ENCODE measurements at regions not wholly inside any gene's neighbourhood (a gene's known extent, or its start where the extent isn't known, plus 50 kb on each side); places are given as distances from the start of the nearest gene placed in this dataset.

DNA sequence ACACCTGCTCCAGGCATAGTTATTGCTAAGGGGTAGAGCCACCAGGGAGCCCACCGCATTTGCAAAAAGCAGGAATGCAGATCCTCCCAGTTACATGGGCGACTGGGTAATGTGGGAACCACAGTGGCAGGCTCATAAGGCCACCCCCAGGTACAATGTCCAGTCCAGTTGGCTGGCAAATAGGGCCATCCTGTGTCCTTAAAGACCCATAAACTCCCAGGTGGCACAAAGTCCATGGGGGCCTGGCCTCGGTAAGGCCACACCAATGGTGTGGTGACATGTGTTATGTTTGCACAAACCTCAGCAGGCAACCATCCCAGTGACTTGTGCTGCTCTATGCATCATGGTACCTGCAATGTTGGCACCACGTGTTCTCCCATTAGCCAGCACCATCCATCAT is 283.6 kb upstream of the GYPC start:
- Histone ChIP-seq H3K4me1 (no peaks in the 10 kb centered on the region), H3K27me3 (no peaks in the 10 kb centered on the region), H3K4me3 (no peak overlapping the region), H3K9me3 (no peaks in the 10 kb centered on the region), H3K36me3 (no peaks in the 10 kb centered on the region), H3K27ac (no peak overlapping the region)
- intact Hi-C loops (cut with DNase I; ENCODE audit: low total_unique reads): no loop called here
- no peak for DNase-seq (ENCODE audit: low spot score in 2 of 2)
- TF ChIP-seq POLR2AphosphoS5 (IDR thresholded peaks at IDR 0.05) (no peak), POLR2A (IDR thresholded peaks at IDR 0.05) (no peak)
- TF ChIP-seq, protein P1, sequence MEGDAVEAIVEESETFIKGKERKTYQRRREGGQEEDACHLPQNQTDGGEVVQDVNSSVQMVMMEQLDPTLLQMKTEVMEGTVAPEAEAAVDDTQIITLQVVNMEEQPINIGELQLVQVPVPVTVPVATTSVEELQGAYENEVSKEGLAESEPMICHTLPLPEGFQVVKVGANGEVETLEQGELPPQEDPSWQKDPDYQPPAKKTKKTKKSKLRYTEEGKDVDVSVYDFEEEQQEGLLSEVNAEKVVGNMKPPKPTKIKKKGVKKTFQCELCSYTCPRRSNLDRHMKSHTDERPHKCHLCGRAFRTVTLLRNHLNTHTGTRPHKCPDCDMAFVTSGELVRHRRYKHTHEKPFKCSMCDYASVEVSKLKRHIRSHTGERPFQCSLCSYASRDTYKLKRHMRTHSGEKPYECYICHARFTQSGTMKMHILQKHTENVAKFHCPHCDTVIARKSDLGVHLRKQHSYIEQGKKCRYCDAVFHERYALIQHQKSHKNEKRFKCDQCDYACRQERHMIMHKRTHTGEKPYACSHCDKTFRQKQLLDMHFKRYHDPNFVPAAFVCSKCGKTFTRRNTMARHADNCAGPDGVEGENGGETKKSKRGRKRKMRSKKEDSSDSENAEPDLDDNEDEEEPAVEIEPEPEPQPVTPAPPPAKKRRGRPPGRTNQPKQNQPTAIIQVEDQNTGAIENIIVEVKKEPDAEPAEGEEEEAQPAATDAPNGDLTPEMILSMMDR (IDR thresholded peaks at IDR 0.05): no peak

DNA sequence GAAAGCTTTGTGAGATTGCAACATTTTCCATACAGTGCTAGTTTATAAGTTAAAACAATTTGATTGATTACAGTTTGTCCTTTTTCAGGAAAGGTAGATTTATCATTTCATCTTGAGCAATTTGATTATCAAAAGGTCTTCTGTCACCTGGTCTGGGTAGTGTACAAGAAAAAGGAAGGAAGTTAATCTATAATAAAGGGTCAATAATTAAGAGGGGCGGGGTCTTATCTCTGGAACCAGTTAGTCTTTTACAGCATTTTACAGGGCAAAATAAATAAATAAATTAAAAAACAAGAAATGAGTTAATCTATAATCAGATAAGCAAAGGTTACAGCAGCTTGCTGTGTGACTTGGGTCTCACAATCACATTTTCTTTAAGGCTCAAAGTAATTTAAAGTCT is 277.8 kb upstream of the GYPC start:
- H3K27ac ChIP-seq: no peak overlapping the region
- no peaks in the 10 kb centered on the region for H3K4me1 ChIP-seq
- no peak for DNase-seq (ENCODE audit: low spot score in 2 of 2)
- TF ChIP-seq POLR2A (IDR thresholded peaks at IDR 0.05): no peak
- TF ChIP-seq POLR2AphosphoS5 (IDR thresholded peaks at IDR 0.05): no peak
- TF ChIP-seq, protein P1 (IDR thresholded peaks at IDR 0.05): no peak
- H3K36me3 ChIP-seq: no peaks in the 10 kb centered on the region
- no peaks in the 10 kb centered on the region for H3K27me3 ChIP-seq
- no peak overlapping the region for H3K4me3 ChIP-seq
- intact Hi-C loops (cut with DNase I; ENCODE audit: low total_unique reads): no loop called here
- H3K9me3 ChIP-seq: no peaks in the 10 kb centered on the region

DNA sequence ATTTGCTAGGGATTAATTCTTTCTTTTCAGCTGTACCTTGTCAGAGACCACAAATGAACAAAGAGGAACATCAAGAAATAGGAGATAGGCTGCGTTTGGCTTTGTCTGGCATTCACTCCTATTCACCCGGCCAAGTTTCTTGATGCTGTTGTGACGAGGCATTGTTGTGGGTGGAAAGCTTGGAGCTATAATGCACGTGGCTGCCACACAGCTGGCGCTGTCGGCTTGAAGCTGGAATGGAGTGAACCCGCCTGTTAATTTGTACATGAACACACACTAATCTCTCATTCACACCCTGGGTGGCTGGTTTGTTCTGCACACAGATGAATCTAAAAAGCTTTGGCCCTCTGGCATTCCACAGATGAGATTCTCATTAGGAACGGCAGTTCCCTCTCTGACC is 274.9 kb upstream of the GYPC start:
- Histone ChIP-seq H3K27ac (no peak overlapping the region), H3K4me1 (no peaks in the 10 kb centered on the region), H3K4me3 (no peak overlapping the region), H3K9me3 (no peaks in the 10 kb centered on the region), H3K36me3 (no peaks in the 10 kb centered on the region), H3K27me3 (no peaks in the 10 kb centered on the region)
- TF ChIP-seq POLR2A (IDR thresholded peaks at IDR 0.05) (no peak), POLR2AphosphoS5 (IDR thresholded peaks at IDR 0.05) (no peak)
- TF ChIP-seq, protein P1 (IDR thresholded peaks at IDR 0.05): no peak
- no peak for DNase-seq (ENCODE audit: low spot score in 2 of 2)
- intact Hi-C loops (cut with DNase I; ENCODE audit: low total_unique reads): no loop called here

DNA sequence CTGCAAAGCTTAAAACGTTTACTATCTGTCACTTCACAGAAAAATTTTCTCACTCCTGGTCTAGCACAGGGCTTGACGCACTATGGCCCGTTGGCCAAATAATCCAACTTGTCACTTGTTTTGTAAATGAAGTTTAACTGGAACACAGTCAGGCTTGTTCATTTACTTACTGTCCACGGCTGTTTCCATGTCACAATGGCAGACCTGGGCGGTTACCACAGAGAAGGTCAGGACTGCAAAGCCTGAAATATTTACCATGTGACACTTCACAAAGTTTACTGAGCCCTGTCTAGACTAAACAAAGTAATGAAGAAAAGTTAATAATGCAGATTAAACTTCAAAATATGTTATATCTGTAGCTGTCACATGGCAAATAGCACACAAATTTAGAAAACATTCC is 273.0 kb upstream of the GYPC start:
- intact Hi-C loops (cut with DNase I; ENCODE audit: low total_unique reads): no loop called here
- no peak overlapping the region for H3K27ac ChIP-seq
- peaks cover 0 to 8% of the 10 kb centered on the region in 2 donors for H3K9me3 ChIP-seq
- TF ChIP-seq POLR2AphosphoS5 (IDR thresholded peaks at IDR 0.05) (no peak), POLR2A (IDR thresholded peaks at IDR 0.05) (no peak)
- TF ChIP-seq, protein P1 (IDR thresholded peaks at IDR 0.05): no peak
- DNase-seq (ENCODE audit: low spot score in 2 of 2): no peak
- H3K27me3 ChIP-seq: no peaks in the 10 kb centered on the region
- H3K4me1 ChIP-seq: no peaks in the 10 kb centered on the region
- no peak overlapping the region for H3K4me3 ChIP-seq
- no peaks in the 10 kb centered on the region for H3K36me3 ChIP-seq

DNA sequence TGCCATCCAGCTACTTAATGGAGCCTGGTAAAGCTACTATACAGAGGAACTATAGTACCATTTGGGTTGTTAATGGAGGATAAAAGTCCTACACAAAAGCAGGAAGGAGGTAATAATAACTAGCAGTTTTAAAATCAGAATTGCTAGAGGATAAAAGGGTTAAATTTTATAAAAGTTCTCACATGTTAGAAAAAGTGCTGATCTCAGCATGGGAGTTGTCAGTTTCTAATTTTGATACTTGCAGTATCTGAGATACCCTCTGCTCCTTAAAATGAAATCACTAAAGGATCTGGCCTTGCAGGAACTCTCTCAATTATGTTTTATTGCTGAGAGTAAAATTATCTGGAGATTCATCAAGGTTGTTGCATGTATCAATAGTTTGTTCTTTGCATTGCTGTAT is 272.2 kb upstream of the GYPC start:
- Histone ChIP-seq H3K36me3 (no peaks in the 10 kb centered on the region), H3K27ac (no peak overlapping the region), H3K4me1 (no peaks in the 10 kb centered on the region), H3K27me3 (no peaks in the 10 kb centered on the region), H3K4me3 (no peak overlapping the region), H3K9me3 (peaks cover 0 to 8% of the 10 kb centered on the region in 2 donors)
- intact Hi-C loops (cut with DNase I; ENCODE audit: low total_unique reads): no loop called here
- DNase-seq (ENCODE audit: low spot score in 2 of 2): no peak
- TF ChIP-seq POLR2A (IDR thresholded peaks at IDR 0.05) (no peak), POLR2AphosphoS5 (IDR thresholded peaks at IDR 0.05) (no peak)
- TF ChIP-seq, protein P1 (IDR thresholded peaks at IDR 0.05): no peak
